Endothelial cell of umbilical vein (primary cell): ENCODE measurements at regions not wholly inside any gene's neighbourhood (a gene's known extent, or its start where the extent isn't known, plus 50 kb on each side); places are given as distances from the start of the nearest gene placed in this dataset.

ENCODE experiments used
- BruUV-seq: library from RNA; stranded (reverse); fragments of 400-500 nt; replicated peaks from 2 replicates; lab custom pipeline; 2021; lab: Mats Ljungman, UMichigan
- CTCF ChIA-PET: fragments of 300-600, 350-600 bp; sonication (Branson Sonifier 250); formaldehyde crosslinking; loops from one replicate; lab custom pipeline; 2021; ENCODE audit warnings: antibody characterized with exemption, inconsistent platforms; lab: Charles Lee
- POLR2A ChIA-PET: fragments of 300-600, 350-600 bp; sonication (Branson Sonifier 250); formaldehyde crosslinking; loops from one replicate; lab custom pipeline; 2021; ENCODE audit warnings: antibody characterized with exemption, inconsistent platforms; lab: Charles Lee
- DNase-seq: peaks from one replicate; pipeline ENCODE4 v3.0.0-alpha.2; 2011; ENCODE audit warnings: low read depth, low spot score
- FAIRE-seq: peaks from 2 replicates; lab custom pipeline; 2011; peaks lifted over from hg19 to GRCh38; lab: Jason Lieb, UNC
- H2AFZ ChIP-seq: 2 replicates; pipeline ENCODE4 v1.6.0; 2012; ENCODE audit warnings: low read depth, low read length, control low read depth, inconsistent platforms
- H3K27ac ChIP-seq: 2 replicates; pipeline ENCODE4 v1.5.1; 2011; ENCODE audit warnings: low read depth, mild to moderate bottlenecking, control low read depth, low read length, moderate library complexity; ENCODE audit not compliant: insufficient read depth
- H3K27me3 ChIP-seq, 2 experiments: 2 replicates each; pipeline versions ENCODE4 v1.6.0 to v1.6.1; 2011; ENCODE audit warnings: low read length in 2 of 2, mixed read lengths in 1 of 2; ENCODE audit not compliant: control insufficient read depth in 2 of 2, insufficient read depth in 2 of 2
- H3K36me3 ChIP-seq, 2 experiments: 2 replicates in 1 of 2; 3 replicates in 1 of 2; pipeline ENCODE4 v1.5.1; 2011; ENCODE audit warnings: low read length in 2 of 2, mild to moderate bottlenecking in 1 of 2, moderate library complexity in 1 of 2; ENCODE audit not compliant: control insufficient read depth in 2 of 2, insufficient read depth in 2 of 2; ENCODE audit errors: extremely low read depth in 1 of 2
- H3K4me1 ChIP-seq: 3 replicates; pipeline ENCODE4 v1.5.1; 2011; ENCODE audit warnings: mild to moderate bottlenecking, low read length; ENCODE audit not compliant: control insufficient read depth, insufficient read depth; ENCODE audit errors: extremely low read depth
- H3K4me2 ChIP-seq: 2 replicates; pipeline ENCODE4 v1.6.1; 2011; ENCODE audit warnings: low read length, control low read depth, mixed read lengths; ENCODE audit not compliant: insufficient read depth
- H3K4me3 ChIP-seq, 3 experiments: fragments of 200-600 bp in 1 of 3; sonication (generic), shearing (Covaris generic) in 1 of 3; replicated peaks in 1 of 3; 2 replicates each; pipeline ENCODE4 v1.5.1; 2011 to 2016; ENCODE audit warnings: control low read depth in 3 of 3, low read length in 3 of 3, mild to moderate bottlenecking in 2 of 3, inconsistent platforms in 1 of 3, low read depth in 1 of 3, moderate library complexity in 1 of 3; ENCODE audit not compliant: insufficient read depth in 1 of 3
- H3K79me2 ChIP-seq: 2 replicates; pipeline ENCODE4 v1.6.0; 2012; ENCODE audit warnings: low read length, inconsistent platforms; ENCODE audit not compliant: control insufficient read depth, insufficient read depth
- H3K9ac ChIP-seq: replicated peaks from 2 replicates; pipeline ENCODE3; 2011; ENCODE audit warnings: low read length, control low read depth; ENCODE audit not compliant: insufficient read depth; ENCODE audit errors: extremely low read depth
- H3K9me1 ChIP-seq: replicated peaks from 3 replicates; pipeline ENCODE4 v1.6.0; 2011; ENCODE audit warnings: mild to moderate bottlenecking, low read length; ENCODE audit not compliant: control insufficient read depth, insufficient read depth; ENCODE audit errors: extremely low read depth
- H3K9me3 ChIP-seq: replicated peaks from 2 replicates; pipeline ENCODE4 v1.5.1; 2012; ENCODE audit warnings: low read length, inconsistent platforms; ENCODE audit not compliant: control insufficient read depth, insufficient read depth
- H4K20me1 ChIP-seq: replicated peaks from 2 replicates; pipeline ENCODE3; 2011; ENCODE audit warnings: mild to moderate bottlenecking, low read length; ENCODE audit not compliant: control insufficient read depth, insufficient read depth; ENCODE audit errors: extremely low read depth
- EZH2 ChIP-seq: IDR thresholded peaks from 2 replicates; pipeline ENCODE4 v1.6.1; 2012; ENCODE audit warnings: borderline replicate concordance, low read depth, mild to moderate bottlenecking, moderate library complexity, low read length, inconsistent platforms; ENCODE audit not compliant: severe bottlenecking
- FOS ChIP-seq: IDR thresholded peaks from 2 replicates; pipeline ENCODE4 v1.6.1; 2011; ENCODE audit warnings: mild to moderate bottlenecking, low read length, moderate library complexity, borderline replicate concordance; ENCODE audit not compliant: insufficient read depth
- GATA2 ChIP-seq: IDR thresholded peaks from 2 replicates; pipeline ENCODE4 v1.7.0; 2011; ENCODE audit warnings: low read depth, mild to moderate bottlenecking, moderate library complexity, mixed read lengths, low read length; ENCODE audit not compliant: insufficient read length, insufficient read depth
- JUN ChIP-seq: IDR thresholded peaks from 2 replicates; pipeline ENCODE4 v1.6.1; 2011; ENCODE audit warnings: borderline replicate concordance, low read depth; ENCODE audit not compliant: insufficient read length, insufficient read depth
- MYC ChIP-seq: IDR thresholded peaks from one replicate; pipeline ENCODE4 v1.6.1; 2011; ENCODE audit warnings: mild to moderate bottlenecking, low read depth, low read length
- POLR2A ChIP-seq: IDR thresholded peaks from 2 replicates; pipeline ENCODE4 v1.6.1; 2012; ENCODE audit warnings: low read depth, mild to moderate bottlenecking, control low read depth, low read length
- POLR2AphosphoS5 ChIP-seq: IDR thresholded peaks from 2 replicates; pipeline ENCODE4 v1.6.1; 2012; ENCODE audit warnings: low read depth, mild to moderate bottlenecking, control low read depth, low read length, moderate library complexity; ENCODE audit not compliant: insufficient read depth
- dilution Hi-C: fragments of 300-500 bp; cut with MboI; formaldehyde crosslinking; loops from one replicate; pipeline ENCODE4 v1.15.0; 2019; ENCODE audit warnings: low sequenced_read_pairs; ENCODE audit not compliant: extremely low pct_ligation_motif_present
- intact Hi-C: fragments of 100-400 bp; cut with micrococcal nuclease; formaldehyde crosslinking; loops from one replicate; pipeline ENCODE4 v1.10.0; 2022
- TF ChIP-seq, protein P1 (sequence below), 2 donors: IDR thresholded peaks; 1 replicate in 1 of 2; 2 replicates in 1 of 2; pipeline ENCODE4 v1.5.1; 2011; ENCODE audit warnings: low read length in 2 of 2, mild to moderate bottlenecking in 2 of 2, moderate library complexity in 2 of 2, control low read depth in 1 of 2, inconsistent platforms in 1 of 2, low read depth in 1 of 2; ENCODE audit not compliant: insufficient read depth in 1 of 2; ENCODE audit errors: extremely low read depth in 1 of 2
- TF ChIP-seq, protein P2 (sequence below): IDR thresholded peaks from 2 replicates; pipeline ENCODE4 v1.6.1; 2011; ENCODE audit not compliant: insufficient read depth, insufficient read length

DNA sequence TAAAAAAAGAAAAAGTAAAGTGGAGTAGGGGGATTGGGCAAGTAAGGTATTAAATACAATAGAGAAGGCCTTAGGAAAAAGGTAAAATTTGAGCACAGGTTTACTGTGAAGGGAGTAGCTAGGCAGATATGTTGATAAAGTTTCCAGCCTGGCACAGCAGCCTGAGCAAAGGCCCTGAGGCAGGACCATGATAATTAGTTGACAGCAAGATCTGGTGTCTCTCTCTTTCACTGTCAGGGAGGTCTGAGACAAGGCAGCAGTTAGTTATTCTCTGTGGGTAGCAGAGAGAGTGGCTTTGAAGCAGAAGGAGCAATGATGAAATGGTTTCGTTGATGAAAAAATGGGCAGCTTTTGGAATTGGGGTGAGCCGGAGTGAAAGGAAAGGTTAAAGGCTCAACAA, 119.5 kb downstream of the KDR start:
- Histone ChIP-seq H3K4me1 (peaks cover 11% of the 10 kb centered on the region), H2AFZ (no peak overlapping the region), H3K4me2 (no peak overlapping the region), H3K27ac (no peak overlapping the region), H3K9me3 (no peaks in the 10 kb centered on the region), H3K4me3 (no peak overlapping the region), H3K36me3 (no peaks in the 10 kb centered on the region), H3K9ac (no peak overlapping the region), H4K20me1 (no peaks in the 10 kb centered on the region), H3K9me1 (no peaks in the 10 kb centered on the region), H3K79me2 (no peaks in the 10 kb centered on the region), H3K27me3 (peaks cover 0 to under 1% of the 10 kb centered on the region in 2 experiments)
- intact Hi-C loops (loop anchor here (5.0 kb wide), 2 partner anchors 181 to 391 kb away; partner anchors contain the start of gene TMEM165), dilution Hi-C loops (no loop called here)
- CTCF ChIA-PET = interaction anchor here (0.9 kb wide), 1 partner anchor 315 kb away, joined by 3 read pairs; no protein-coding TSS in a partner anchor
- DNase-seq (no peak), FAIRE-seq (no peak)
- BruUV-seq = no TSS peak
- no peak for TF ChIP-seq EZH2
- TF ChIP-seq, protein P1, sequence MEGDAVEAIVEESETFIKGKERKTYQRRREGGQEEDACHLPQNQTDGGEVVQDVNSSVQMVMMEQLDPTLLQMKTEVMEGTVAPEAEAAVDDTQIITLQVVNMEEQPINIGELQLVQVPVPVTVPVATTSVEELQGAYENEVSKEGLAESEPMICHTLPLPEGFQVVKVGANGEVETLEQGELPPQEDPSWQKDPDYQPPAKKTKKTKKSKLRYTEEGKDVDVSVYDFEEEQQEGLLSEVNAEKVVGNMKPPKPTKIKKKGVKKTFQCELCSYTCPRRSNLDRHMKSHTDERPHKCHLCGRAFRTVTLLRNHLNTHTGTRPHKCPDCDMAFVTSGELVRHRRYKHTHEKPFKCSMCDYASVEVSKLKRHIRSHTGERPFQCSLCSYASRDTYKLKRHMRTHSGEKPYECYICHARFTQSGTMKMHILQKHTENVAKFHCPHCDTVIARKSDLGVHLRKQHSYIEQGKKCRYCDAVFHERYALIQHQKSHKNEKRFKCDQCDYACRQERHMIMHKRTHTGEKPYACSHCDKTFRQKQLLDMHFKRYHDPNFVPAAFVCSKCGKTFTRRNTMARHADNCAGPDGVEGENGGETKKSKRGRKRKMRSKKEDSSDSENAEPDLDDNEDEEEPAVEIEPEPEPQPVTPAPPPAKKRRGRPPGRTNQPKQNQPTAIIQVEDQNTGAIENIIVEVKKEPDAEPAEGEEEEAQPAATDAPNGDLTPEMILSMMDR (IDR thresholded peaks at IDR 0.05; ENCODE audit: extremely low read depth in 1 of 2, insufficient read depth in 1 of 2, low read depth in 1 of 2, low read length in 2 of 2) = no peak
- TF ChIP-seq, protein P2, sequence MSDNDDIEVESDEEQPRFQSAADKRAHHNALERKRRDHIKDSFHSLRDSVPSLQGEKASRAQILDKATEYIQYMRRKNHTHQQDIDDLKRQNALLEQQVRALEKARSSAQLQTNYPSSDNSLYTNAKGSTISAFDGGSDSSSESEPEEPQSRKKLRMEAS = no peak
- no peak for TF ChIP-seq FOS
- no peak for TF ChIP-seq POLR2AphosphoS5
- TF ChIP-seq GATA2 = no peak
- TF ChIP-seq JUN = no peak
- no peak for TF ChIP-seq POLR2A
- no peak for TF ChIP-seq MYC
- POLR2A ChIA-PET = interaction anchor here (0.5 kb wide), 1 partner anchor 354 kb away, joined by 3 read pairs; no protein-coding TSS in a partner anchor
